OCI-LY3 (cell line): ENCODE measurements at regions not wholly inside any gene's neighbourhood (a gene's known extent, or its start where the extent isn't known, plus 50 kb on each side); places are given as distances from the start of the nearest gene placed in this dataset.
A peak's percentile ranks its signal among the peaks of the same experiment; 100 is the strongest.

Source experiments
- H2AFZ ChIP-seq: fragments of 200-600, 300-600 bp; shearing (Covaris generic); 2 replicates; pipeline ENCODE4 v1.6.0; 2014; ENCODE audit warnings: antibody characterized with exemption, low read depth, low read length
- H3K27ac ChIP-seq: fragments of 200-600, 300-600 bp; sonication (generic); 2 replicates; pipeline ENCODE4 v1.5.1; 2014; ENCODE audit warnings: mild to moderate bottlenecking, low read length, moderate library complexity, mixed read lengths
- H3K27me3 ChIP-seq: fragments of 200-600, 300-600 bp; sonication (generic); 2 replicates; pipeline ENCODE4 v1.6.1; 2014; ENCODE audit warnings: low read depth, low read length, mixed read lengths
- H3K36me3 ChIP-seq: fragments of 200-600, 300-600 bp; sonication (generic); replicated peaks from 2 replicates; pipeline ENCODE3; 2014; ENCODE audit warnings: low read depth, low read length, mixed read lengths
- H3K4me1 ChIP-seq: fragments of 300-600, 200-600 bp; sonication (generic); 2 replicates; pipeline ENCODE4 v1.6.1; 2014; ENCODE audit warnings: low read length, mixed read lengths
- H3K4me2 ChIP-seq: fragments of 200-600, 300-600 bp; sonication (generic); 2 replicates; pipeline ENCODE4 v1.6.1; 2014; ENCODE audit warnings: low read length, mixed read lengths
- H3K4me3 ChIP-seq: fragments of 300-600, 200-600 bp; sonication (generic); 2 replicates; pipeline ENCODE4 v1.5.1; 2014; ENCODE audit warnings: antibody characterized with exemption, mild to moderate bottlenecking, low read length, moderate library complexity
- H3K79me2 ChIP-seq: fragments of 300-600, 200-600 bp; shearing (Covaris generic); 2 replicates; pipeline ENCODE4 v1.6.1; 2014; ENCODE audit warnings: mild to moderate bottlenecking, low read length, mixed read lengths
- H3K9ac ChIP-seq: fragments of 300-600, 200-600 bp; shearing (Covaris generic); 2 replicates; pipeline ENCODE4 v1.6.0; 2014; ENCODE audit warnings: mild to moderate bottlenecking, low read length, moderate library complexity
- H3K9me3 ChIP-seq: fragments of 200-600, 300-600 bp; shearing (Covaris generic); 2 replicates; pipeline ENCODE4 v1.6.1; 2014; ENCODE audit warnings: low read length, mixed read lengths; ENCODE audit not compliant: insufficient read depth
- H4K20me1 ChIP-seq: fragments of 200-600, 300-600 bp; sonication (generic); 2 replicates; pipeline ENCODE4 v1.6.1; 2016; ENCODE audit warnings: low read length, mixed read lengths; ENCODE audit not compliant: insufficient read depth
- EZH2phosphoT487 ChIP-seq: fragments of 200-600 bp; shearing (Covaris generic); IDR thresholded peaks from 2 replicates; pipeline ENCODE4 v1.6.1; 2018; ENCODE audit warnings: antibody characterized with exemption, mixed run types, low read depth
- TF ChIP-seq, protein P1 (sequence below): fragments of 200-600, 300-600 bp; sonication (generic); IDR thresholded peaks from 2 replicates; pipeline ENCODE4 v1.5.1; 2014; ENCODE audit warnings: antibody characterized with exemption, low read length, low read depth

DNA sequence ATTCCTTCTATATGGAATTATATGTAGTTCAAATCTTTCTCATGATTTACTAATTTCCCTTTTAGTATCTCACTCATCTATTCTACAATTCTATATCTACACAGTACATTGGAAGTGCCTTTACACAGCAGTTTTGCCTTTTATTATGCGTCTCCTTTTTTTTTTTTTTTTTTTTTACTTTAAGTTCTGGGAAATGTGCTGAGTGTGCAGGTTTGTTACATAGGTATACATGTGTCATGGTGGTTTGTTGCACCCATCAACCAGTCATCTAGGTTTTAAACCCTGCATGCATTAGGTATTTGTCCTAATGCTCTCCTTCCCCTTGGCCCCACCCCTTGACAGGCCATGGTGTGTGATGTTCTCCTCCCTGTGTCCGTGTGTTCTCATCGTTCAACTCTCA, 1150.1 kb upstream of the PRR20A start:
- H3K79me2 ChIP-seq = no peaks in the 10 kb centered on the region
- no peak overlapping the region for H3K4me2 ChIP-seq
- no peak for TF ChIP-seq EZH2phosphoT487

DNA sequence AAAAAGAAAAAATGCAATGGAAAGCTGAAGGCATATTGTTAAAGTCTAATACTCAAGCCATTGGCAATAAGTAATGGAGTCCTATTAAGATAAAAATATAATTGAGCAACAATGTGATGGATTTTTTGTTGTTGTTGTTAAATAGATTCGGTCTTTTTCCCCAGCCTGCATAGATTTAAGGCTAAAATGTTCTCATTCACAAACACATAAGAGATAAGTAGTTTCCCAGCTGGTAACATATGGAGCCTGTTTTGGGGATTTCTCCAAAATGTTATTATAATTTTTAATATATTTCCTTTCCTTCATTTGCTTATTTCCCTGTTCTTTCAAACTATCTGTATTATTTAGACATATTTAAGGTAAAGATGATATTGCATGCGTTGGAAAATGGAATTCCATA, 1149.1 kb upstream of the PRR20A start:
- H3K79me2 ChIP-seq = no peaks in the 10 kb centered on the region
- no peak overlapping the region for H3K4me2 ChIP-seq
- H3K9ac ChIP-seq = no peak overlapping the region
- H3K27ac ChIP-seq = no peak overlapping the region
- no peaks in the 10 kb centered on the region for H3K27me3 ChIP-seq
- H3K4me3 ChIP-seq = no peak overlapping the region
- H2AFZ ChIP-seq = no peak overlapping the region
- TF ChIP-seq EZH2phosphoT487 = no peak
- TF ChIP-seq, protein P1, sequence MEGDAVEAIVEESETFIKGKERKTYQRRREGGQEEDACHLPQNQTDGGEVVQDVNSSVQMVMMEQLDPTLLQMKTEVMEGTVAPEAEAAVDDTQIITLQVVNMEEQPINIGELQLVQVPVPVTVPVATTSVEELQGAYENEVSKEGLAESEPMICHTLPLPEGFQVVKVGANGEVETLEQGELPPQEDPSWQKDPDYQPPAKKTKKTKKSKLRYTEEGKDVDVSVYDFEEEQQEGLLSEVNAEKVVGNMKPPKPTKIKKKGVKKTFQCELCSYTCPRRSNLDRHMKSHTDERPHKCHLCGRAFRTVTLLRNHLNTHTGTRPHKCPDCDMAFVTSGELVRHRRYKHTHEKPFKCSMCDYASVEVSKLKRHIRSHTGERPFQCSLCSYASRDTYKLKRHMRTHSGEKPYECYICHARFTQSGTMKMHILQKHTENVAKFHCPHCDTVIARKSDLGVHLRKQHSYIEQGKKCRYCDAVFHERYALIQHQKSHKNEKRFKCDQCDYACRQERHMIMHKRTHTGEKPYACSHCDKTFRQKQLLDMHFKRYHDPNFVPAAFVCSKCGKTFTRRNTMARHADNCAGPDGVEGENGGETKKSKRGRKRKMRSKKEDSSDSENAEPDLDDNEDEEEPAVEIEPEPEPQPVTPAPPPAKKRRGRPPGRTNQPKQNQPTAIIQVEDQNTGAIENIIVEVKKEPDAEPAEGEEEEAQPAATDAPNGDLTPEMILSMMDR = no peak
- no peaks in the 10 kb centered on the region for H3K9me3 ChIP-seq
- H3K4me1 ChIP-seq = no peaks in the 10 kb centered on the region
- no peaks in the 10 kb centered on the region for H4K20me1 ChIP-seq
- no peaks in the 10 kb centered on the region for H3K36me3 ChIP-seq

More for the DNA sequence above, 1150.1 kb upstream of the PRR20A start:
- no peaks in the 10 kb centered on the region for H3K9me3 ChIP-seq
- H3K36me3 ChIP-seq = no peaks in the 10 kb centered on the region
- no peak overlapping the region for H3K4me3 ChIP-seq
- H3K27ac ChIP-seq = no peak overlapping the region
- no peaks in the 10 kb centered on the region for H3K4me1 ChIP-seq
- no peak overlapping the region for H2AFZ ChIP-seq
- H4K20me1 ChIP-seq = no peaks in the 10 kb centered on the region
- H3K27me3 ChIP-seq = no peaks in the 10 kb centered on the region
- no peak overlapping the region for H3K9ac ChIP-seq

DNA sequence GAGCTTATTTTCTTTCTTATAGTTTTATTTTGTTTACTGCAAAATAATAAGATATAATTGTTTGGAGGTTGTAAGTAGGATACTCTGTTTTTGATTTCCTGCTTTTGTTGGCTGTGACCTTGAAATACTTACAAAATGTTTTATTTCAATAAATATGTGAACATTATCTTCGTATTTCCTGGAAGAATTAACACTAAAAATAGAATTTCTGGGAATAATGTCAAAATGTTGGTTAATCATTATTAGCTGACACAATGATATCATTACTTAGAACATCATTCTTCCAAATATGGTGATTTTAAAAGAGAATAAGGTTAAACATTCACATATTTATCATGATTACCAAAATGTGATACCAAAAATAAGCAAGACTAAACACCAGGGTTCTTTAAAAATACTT, 1148.6 kb upstream of the PRR20A start:
- H3K27me3 ChIP-seq = no peaks in the 10 kb centered on the region
- H3K9me3 ChIP-seq = no peaks in the 10 kb centered on the region
- H3K36me3 ChIP-seq = no peaks in the 10 kb centered on the region
- no peak overlapping the region for H3K4me3 ChIP-seq
- H2AFZ ChIP-seq = no peak overlapping the region
- no peaks in the 10 kb centered on the region for H3K4me1 ChIP-seq
- no peaks in the 10 kb centered on the region for H4K20me1 ChIP-seq
- no peak overlapping the region for H3K4me2 ChIP-seq
- no peaks in the 10 kb centered on the region for H3K79me2 ChIP-seq
- H3K9ac ChIP-seq = no peak overlapping the region
- TF ChIP-seq, protein P1 = no peak
- TF ChIP-seq EZH2phosphoT487 = no peak
- H3K27ac ChIP-seq = no peak overlapping the region

DNA sequence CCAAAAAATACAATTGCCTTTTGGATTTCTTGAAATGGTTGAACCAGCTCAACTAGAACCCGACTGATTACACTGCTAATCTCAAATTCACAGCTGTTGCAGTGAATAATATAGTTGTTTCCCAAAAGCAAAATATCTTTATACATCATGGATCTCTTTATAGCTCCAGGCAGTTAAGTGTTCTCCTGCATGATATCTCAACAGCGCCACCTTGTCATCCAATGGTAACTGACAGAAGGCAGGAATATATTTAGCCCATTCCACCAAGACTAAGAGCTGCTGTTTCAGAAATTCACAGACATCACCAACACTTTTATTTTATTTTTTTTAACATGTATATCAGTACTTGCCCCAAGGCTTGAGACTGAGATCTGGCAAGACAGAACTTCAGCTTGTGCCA, 1141.0 kb upstream of the PRR20A start:
- no peaks in the 10 kb centered on the region for H3K4me1 ChIP-seq
- no peaks in the 10 kb centered on the region for H3K9me3 ChIP-seq
- no peak for TF ChIP-seq EZH2phosphoT487
- TF ChIP-seq, protein P1 = peak; percentile 39
- no peaks in the 10 kb centered on the region for H4K20me1 ChIP-seq
- H2AFZ ChIP-seq = no peak overlapping the region
- H3K27me3 ChIP-seq = no peaks in the 10 kb centered on the region
- no peak overlapping the region for H3K27ac ChIP-seq
- no peak overlapping the region for H3K4me3 ChIP-seq
- no peaks in the 10 kb centered on the region for H3K36me3 ChIP-seq
- H3K79me2 ChIP-seq = no peaks in the 10 kb centered on the region
- H3K4me2 ChIP-seq = no peak overlapping the region
- no peak overlapping the region for H3K9ac ChIP-seq

DNA sequence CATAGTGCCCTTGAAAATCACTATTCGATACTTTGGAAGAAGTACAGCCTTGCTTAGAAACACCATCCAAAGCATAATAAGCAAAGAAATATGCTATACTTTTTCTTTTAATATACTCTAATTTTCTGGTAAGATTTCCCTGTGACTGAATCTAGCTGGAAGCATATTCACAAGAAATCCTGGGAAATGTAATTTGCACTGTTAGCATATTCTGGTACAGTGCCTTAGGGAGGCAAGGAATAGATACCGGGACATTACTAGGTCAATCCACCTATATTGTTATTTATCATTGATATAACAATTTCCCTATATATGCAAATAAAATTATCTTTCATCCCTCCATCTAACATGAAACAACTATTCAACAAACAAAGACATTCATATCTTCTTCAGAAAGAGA, 1131.3 kb upstream of the PRR20A start:
- no peaks in the 10 kb centered on the region for H3K4me1 ChIP-seq
- H4K20me1 ChIP-seq = no peaks in the 10 kb centered on the region
- no peaks in the 10 kb centered on the region for H3K27me3 ChIP-seq
- no peaks in the 10 kb centered on the region for H3K79me2 ChIP-seq
- no peak overlapping the region for H3K4me3 ChIP-seq
- no peaks in the 10 kb centered on the region for H3K9me3 ChIP-seq
- H3K36me3 ChIP-seq = no peaks in the 10 kb centered on the region
- H3K4me2 ChIP-seq = no peak overlapping the region
- H2AFZ ChIP-seq = no peak overlapping the region
- H3K27ac ChIP-seq = no peak overlapping the region
- H3K9ac ChIP-seq = no peak overlapping the region
- TF ChIP-seq, protein P1 = no peak
- no peak for TF ChIP-seq EZH2phosphoT487
